Osteocyte (in vitro differentiated cells): ENCODE measurements at regions not wholly inside any gene's neighbourhood (a gene's known extent, or its start where the extent isn't known, plus 50 kb on each side); places are given as distances from the start of the nearest gene placed in this dataset.

ENCODE experiments used
- DNase-seq: peaks from one replicate; pipeline ENCODE4 v3.0.0; 2021; ENCODE audit warnings: mixed read lengths; ENCODE audit not compliant: unreplicated experiment; ENCODE audit errors: extremely low spot score
- H3K27ac Mint-ChIP-seq: one replicate; pipeline ENCODE4 v1.8.0; 2021; ENCODE audit warnings: mild to moderate bottlenecking, mixed read lengths; ENCODE audit not compliant: unreplicated experiment
- H3K27me3 Mint-ChIP-seq: one replicate; pipeline ENCODE4 v1.8.0; 2021; ENCODE audit warnings: mixed read lengths; ENCODE audit not compliant: unreplicated experiment
- H3K36me3 Mint-ChIP-seq: one replicate; pipeline ENCODE4 v1.8.0; 2021; ENCODE audit warnings: mixed read lengths; ENCODE audit not compliant: unreplicated experiment
- H3K4me1 Mint-ChIP-seq: one replicate; pipeline ENCODE4 v1.8.0; 2021; ENCODE audit warnings: mixed read lengths; ENCODE audit not compliant: unreplicated experiment
- H3K4me3 Mint-ChIP-seq: one replicate; pipeline ENCODE4 v1.8.0; 2021; ENCODE audit warnings: mild to moderate bottlenecking, moderate library complexity, mixed read lengths; ENCODE audit not compliant: unreplicated experiment
- H3K9me3 Mint-ChIP-seq: one replicate; pipeline ENCODE4 v1.8.0; 2021; ENCODE audit warnings: mixed read lengths; ENCODE audit not compliant: unreplicated experiment
- CTCF ChIP-seq: fragments of 200-600 bp; sonication (generic); IDR thresholded peaks from 2 replicates; pipeline ENCODE4 v1.5.0; 2021; ENCODE audit warnings: antibody characterized with exemption, mild to moderate bottlenecking, moderate library complexity

- no peak overlapping the region for H3K27ac Mint-ChIP-seq
- no peak for TF ChIP-seq CTCF
- DNase-seq: no peak
- no peaks in the 10 kb centered on the region for H3K4me1 Mint-ChIP-seq
- H3K4me3 Mint-ChIP-seq: no peak overlapping the region
- H3K27me3 Mint-ChIP-seq: no peaks in the 10 kb centered on the region
- H3K9me3 Mint-ChIP-seq: peaks cover 12% of the 10 kb centered on the region
- H3K36me3 Mint-ChIP-seq: no peaks in the 10 kb centered on the region
These were observed 1210.5 kb upstream of the SORCS1 start for GRCh38 chr10:108374991-108375390.

- no peak for TF ChIP-seq CTCF
- Mint-ChIP-seq H3K36me3 (no peaks in the 10 kb centered on the region), H3K4me3 (no peak overlapping the region), H3K9me3 (peaks cover 5% of the 10 kb centered on the region), H3K27ac (no peak overlapping the region), H3K4me1 (no peaks in the 10 kb centered on the region), H3K27me3 (no peaks in the 10 kb centered on the region)
- DNase-seq: no peak
These were observed 1201.0 kb upstream of the SORCS1 start for GRCh38 chr10:108365541-108365940.

GRCh38 chr10:108363576-108363975 is 1199.1 kb upstream of the SORCS1 start:
- no peaks in the 10 kb centered on the region for H3K4me1 Mint-ChIP-seq
- TF ChIP-seq CTCF: no peak
- H3K4me3 Mint-ChIP-seq: no peak overlapping the region
- no peaks in the 10 kb centered on the region for H3K36me3 Mint-ChIP-seq
- H3K9me3 Mint-ChIP-seq: peaks cover 6% of the 10 kb centered on the region
- H3K27ac Mint-ChIP-seq: no peak overlapping the region
- no peak for DNase-seq
- no peaks in the 10 kb centered on the region for H3K27me3 Mint-ChIP-seq

- TF ChIP-seq CTCF: no peak
- no peak overlapping the region for H3K27ac Mint-ChIP-seq
- H3K27me3 Mint-ChIP-seq: no peaks in the 10 kb centered on the region
- no peak overlapping the region for H3K4me3 Mint-ChIP-seq
- no peak for DNase-seq
- H3K4me1 Mint-ChIP-seq: no peaks in the 10 kb centered on the region
- H3K36me3 Mint-ChIP-seq: no peaks in the 10 kb centered on the region
- H3K9me3 Mint-ChIP-seq: peaks cover 12% of the 10 kb centered on the region
These were observed 1198.5 kb upstream of the SORCS1 start for GRCh38 chr10:108362961-108363360.

GRCh38 chr10:108362296-108362695 is 1197.8 kb upstream of the SORCS1 start:
- Mint-ChIP-seq H3K27ac (no peak overlapping the region), H3K36me3 (no peaks in the 10 kb centered on the region), H3K4me1 (no peaks in the 10 kb centered on the region), H3K9me3 (peaks cover 15% of the 10 kb centered on the region), H3K4me3 (no peak overlapping the region), H3K27me3 (no peaks in the 10 kb centered on the region)
- TF ChIP-seq CTCF: no peak
- DNase-seq: no peak
